IMR-90 (cell line): ENCODE measurements at regions not wholly inside any gene's neighbourhood (a gene's known extent, or its start where the extent isn't known, plus 50 kb on each side); places are given as distances from the start of the nearest gene placed in this dataset.

ENCODE experiments used
- ATAC-seq: fragments of 200-7000 bp; cut with Tn5 transposase; 2 replicates; pipeline ENCODE4 v1.9.1; 2020; ENCODE audit warnings: low read depth, mild to moderate bottlenecking, moderate library complexity
- BruUV-seq: library from RNA; stranded (reverse); fragments of 400-500 nt; replicated peaks from 2 replicates; lab custom pipeline; 2021; lab: Mats Ljungman, UMichigan
- CTCF ChIA-PET: fragments of 300-600 bp; formaldehyde crosslinking; extraction: SDS; loops from one replicate; lab custom pipeline; 2021; ENCODE audit warnings: antibody characterized with exemption; lab: Yijun Ruan, JAX
- POLR2A ChIA-PET: fragments of 300-600 bp; sonication (Branson Sonifier 250); formaldehyde crosslinking; loops from one replicate; lab custom pipeline; 2022; ENCODE audit warnings: antibody characterized with exemption; ENCODE audit not compliant: unreplicated experiment; lab: Charles Lee
- DNase-seq: peaks from one replicate; pipeline ENCODE4 v3.0.0; 2013
- H2AFZ ChIP-seq: replicated peaks from 2 replicates; pipeline ENCODE3; 2013; ENCODE audit warnings: low read length, mild to moderate bottlenecking; ENCODE audit not compliant: poor library complexity
- H2AK5ac ChIP-seq: 2 replicates; pipeline ENCODE4 v1.6.1; 2013; ENCODE audit warnings: low read depth, low read length, inconsistent platforms
- H2AK9ac ChIP-seq: replicated peaks from 2 replicates; pipeline ENCODE3; 2013; ENCODE audit warnings: mild to moderate bottlenecking, low read depth, low read length, moderate library complexity; ENCODE audit not compliant: poor library complexity
- H2BK120ac ChIP-seq: 2 replicates; pipeline ENCODE4 v1.6.1; 2013; ENCODE audit warnings: low read depth, low read length, inconsistent platforms
- H2BK15ac ChIP-seq: 3 replicates; pipeline ENCODE4 v1.6.1; 2013; ENCODE audit warnings: low read depth, low read length, inconsistent platforms
- H2BK20ac ChIP-seq: 2 replicates; pipeline ENCODE4 v1.6.1; 2013; ENCODE audit warnings: low read depth, mild to moderate bottlenecking, inconsistent platforms, low read length, moderate library complexity
- H2BK5ac ChIP-seq: 2 replicates; pipeline ENCODE4 v1.6.1; 2013; ENCODE audit warnings: mild to moderate bottlenecking, low read depth, low read length, inconsistent platforms; ENCODE audit not compliant: poor library complexity, severe bottlenecking
- H3K14ac ChIP-seq: replicated peaks from 2 replicates; pipeline ENCODE4 v1.6.1; 2013; ENCODE audit warnings: low read depth, low read length, inconsistent platforms
- H3K18ac ChIP-seq: 2 replicates; pipeline ENCODE4 v1.6.1; 2013; ENCODE audit warnings: low read depth, low read length, control low read depth
- H3K23ac ChIP-seq: 2 replicates; pipeline ENCODE4 v1.6.1; 2013; ENCODE audit warnings: low read depth, low read length, inconsistent platforms
- H3K27ac ChIP-seq: 2 replicates; pipeline ENCODE4 v1.5.1; 2013; ENCODE audit warnings: mild to moderate bottlenecking, control low read depth, low read length; ENCODE audit not compliant: insufficient read depth
- H3K27me3 ChIP-seq: 2 replicates; pipeline ENCODE4 v1.6.1; 2013; ENCODE audit warnings: low read length; ENCODE audit not compliant: control insufficient read depth, insufficient read depth
- H3K36me3 ChIP-seq: 2 replicates; pipeline ENCODE4 v1.6.1; 2013; ENCODE audit warnings: low read length, mixed read lengths; ENCODE audit not compliant: control insufficient read depth, insufficient read depth
- H3K4ac ChIP-seq: 2 replicates; pipeline ENCODE4 v1.6.1; 2013; ENCODE audit warnings: low read depth, low read length, inconsistent platforms
- H3K4me1 ChIP-seq: 2 replicates; pipeline ENCODE4 v1.6.1; 2013; ENCODE audit warnings: low read length, mixed read lengths; ENCODE audit not compliant: control insufficient read depth, insufficient read depth
- H3K4me2 ChIP-seq: 2 replicates; pipeline ENCODE4 v1.6.1; 2013; ENCODE audit warnings: low read depth, mild to moderate bottlenecking, control low read depth, low read length, moderate library complexity
- H3K4me3 ChIP-seq: 2 replicates; pipeline ENCODE4 v1.5.1; 2013; ENCODE audit warnings: low read depth, mild to moderate bottlenecking, control low read depth, low read length, moderate library complexity; ENCODE audit not compliant: insufficient read depth
- H3K56ac ChIP-seq: 2 replicates; pipeline ENCODE4 v1.6.1; 2013; ENCODE audit warnings: low read length, inconsistent platforms; ENCODE audit not compliant: insufficient read depth; ENCODE audit errors: extremely low read depth
- H3K79me1 ChIP-seq, 2 experiments: 2 replicates each; pipeline ENCODE4 v1.6.1; 2013; ENCODE audit warnings: low read length in 2 of 2, inconsistent platforms in 1 of 2, low read depth in 1 of 2
- H3K9ac ChIP-seq: 2 replicates; pipeline ENCODE4 v1.6.1; 2013; ENCODE audit warnings: low read depth, low read length, control low read depth
- H3K9me1 ChIP-seq: 2 replicates; pipeline ENCODE4 v1.6.1; 2013; ENCODE audit warnings: low read length, inconsistent platforms; ENCODE audit not compliant: insufficient read depth
- H3K9me3 ChIP-seq: 2 replicates; pipeline ENCODE4 v1.6.1; 2013; ENCODE audit warnings: low read length; ENCODE audit not compliant: control insufficient read depth, insufficient read depth
- H4K20me1 ChIP-seq: 2 replicates; pipeline ENCODE4 v1.6.1; 2013; ENCODE audit warnings: low read length, inconsistent platforms; ENCODE audit not compliant: insufficient read depth
- H4K5ac ChIP-seq: 2 replicates; pipeline ENCODE4 v1.6.1; 2013; ENCODE audit warnings: mild to moderate bottlenecking, low read depth, low read length, control low read depth
- H4K8ac ChIP-seq, 2 experiments: 2 replicates each; pipeline ENCODE4 v1.6.1; 2013; ENCODE audit warnings: low read depth in 2 of 2, low read length in 2 of 2, control low read depth in 1 of 2, inconsistent platforms in 1 of 2
- H4K91ac ChIP-seq: 2 replicates; pipeline ENCODE4 v1.6.1; 2013; ENCODE audit warnings: low read depth, low read length, inconsistent platforms; ENCODE audit not compliant: insufficient read depth
- BHLHE40 ChIP-seq: fragments of 150-350 bp; IDR thresholded peaks from 2 replicates; pipeline ENCODE4 v1.6.1; 2016; ENCODE audit warnings: mild to moderate bottlenecking, low read depth, low read length
- CEBPB ChIP-seq: IDR thresholded peaks from 2 replicates; pipeline ENCODE4 v1.6.1; 2012; ENCODE audit warnings: low read depth, low read length, improper control_type of control experiment
- CTCF ChIP-seq: conservative IDR thresholded peaks from 2 replicates; pipeline ENCODE4 v1.5.1; 2012; ENCODE audit warnings: mild to moderate bottlenecking, low read depth, low read length, improper control_type of control experiment
- FOS ChIP-seq: fragments of 150-350 bp; IDR thresholded peaks from 2 replicates; pipeline ENCODE4 v1.6.1; 2016; ENCODE audit warnings: low read depth, low read length
- MXI1 ChIP-seq: IDR thresholded peaks from 2 replicates; pipeline ENCODE4 v1.6.1; 2012; ENCODE audit warnings: low read depth, mild to moderate bottlenecking, low read length, moderate library complexity, borderline replicate concordance
- NFE2L2 ChIP-seq: fragments of 150-350 bp; IDR thresholded peaks from 2 replicates; pipeline ENCODE4 v1.6.1; 2016; ENCODE audit warnings: low read depth, mild to moderate bottlenecking, low read length
- RFX5 ChIP-seq: IDR thresholded peaks from 2 replicates; pipeline ENCODE4 v1.8.0; 2012; ENCODE audit warnings: low read depth, mild to moderate bottlenecking, low read length, moderate library complexity
- SMC3 ChIP-seq: fragments of 150-350 bp; IDR thresholded peaks from 2 replicates; pipeline ENCODE4 v1.6.1; 2016; ENCODE audit warnings: low read depth, mild to moderate bottlenecking, antibody characterized with exemption, low read length, moderate library complexity
- WGBS, 2 experiments: methylation state at CpG; one replicate each; pipeline versions ENCODE4 v1.1.5 to v1.1.7; 2013; ENCODE audit warnings: missing lambda C conversion rate in 2 of 2; ENCODE audit not compliant: insufficient read length in 1 of 2; ENCODE audit errors: extremely low coverage in 2 of 2; 5-methylcytosine and 5-hydroxymethylcytosine counted together
- dilution Hi-C: fragments of 300-500 bp; cut with HindIII; formaldehyde crosslinking; loops from one replicate; pipeline ENCODE4 v1.14.3; 2018; ENCODE audit warnings: low sequenced_read_pairs; ENCODE audit not compliant: unreplicated experiment
- in situ Hi-C: fragments of 300-500 bp; cut with MboI; formaldehyde crosslinking; loops from 3 replicates; pipeline ENCODE4 v1.14.3; 2019; ENCODE audit warnings: low sequenced_read_pairs, inconsistent platforms, mixed read lengths
- intact Hi-C: fragments of 100-400 bp; cut with micrococcal nuclease; formaldehyde crosslinking; loops from 2 replicates; pipeline ENCODE4 v1.10.0; 2022

- Histone ChIP-seq H3K23ac (no peak overlapping the region), H3K56ac (no peak overlapping the region), H3K14ac (no peak overlapping the region), H2AFZ (no peak overlapping the region), H3K36me3 (no peaks in the 10 kb centered on the region), H3K4me2 (no peak overlapping the region), H3K9me1 (no peaks in the 10 kb centered on the region), H2BK5ac (no peak overlapping the region), H3K4me3 (no peak overlapping the region), H2BK120ac (no peak overlapping the region), H3K27ac (no peak overlapping the region), H3K79me1 (no peaks in the 10 kb centered on the region), H4K91ac (no peak overlapping the region), H4K20me1 (no peaks in the 10 kb centered on the region), H3K9me3 (no peaks in the 10 kb centered on the region), H4K8ac (no peak overlapping the region), H2AK5ac (no peak overlapping the region), H3K4me1 (no peaks in the 10 kb centered on the region), H2BK15ac (no peak overlapping the region), H2BK20ac (no peak overlapping the region), H3K4ac (no peak overlapping the region), H3K18ac (no peak overlapping the region), H2AK9ac (no peak overlapping the region), H3K9ac (no peak overlapping the region), H3K27me3 (no peaks in the 10 kb centered on the region; the same call in 1 of the 2 replicates), H4K5ac (no peak overlapping the region)
- in situ Hi-C loops (no loop called here), intact Hi-C loops (no loop called here), dilution Hi-C loops (no loop called here)
- no TSS peak for BruUV-seq
- no peak for DNase-seq
- ATAC-seq = no peak
- 74% methylated on average over 2 of the region's 10 CpGs; no CpG with 5 or more reads in 1 of the 2 experiments for WGBS, 2 experiments
- TF ChIP-seq NFE2L2 = no peak
- no peak for TF ChIP-seq CTCF
- no peak for TF ChIP-seq FOS
- TF ChIP-seq MXI1 = no peak
- no peak for TF ChIP-seq RFX5
- TF ChIP-seq SMC3 = no peak
- 0 out of 2 replicates have a peak, but pooled peaks have one; percentile 5 for TF ChIP-seq CEBPB
- TF ChIP-seq BHLHE40 = no peak
- CTCF ChIA-PET = no interaction called here
- POLR2A ChIA-PET = no interaction called here
Observed at GRCh38 chr10:125554016-125554703, 128.8 kb downstream of the TEX36 start.
